GM10248 (cell line): ENCODE measurements at regions not wholly inside any gene's neighbourhood (a gene's known extent, or its start where the extent isn't known, plus 50 kb on each side); places are given as distances from the start of the nearest gene placed in this dataset.

Experiments used
- CTCF ChIA-PET: fragments of 300-600 bp; sonication (Branson Sonifier 250); formaldehyde crosslinking; extraction: SDS; loops from one replicate; lab custom pipeline; 2021; ENCODE audit warnings: antibody characterized with exemption; lab: Yijun Ruan, JAX
- POLR2A ChIA-PET: fragments of 350-650 bp; sonication (Branson Sonifier 250); formaldehyde crosslinking; extraction: SDS; loops from one replicate; lab custom pipeline; 2020; ENCODE audit warnings: antibody characterized with exemption; lab: Yijun Ruan, JAX
- DNase-seq: peaks from one replicate; pipeline ENCODE4 v3.0.0; 2012; ENCODE audit errors: extremely low spot score
- CTCF ChIP-seq: IDR thresholded peaks from 2 replicates; pipeline ENCODE4 v1.5.1; 2012; ENCODE audit warnings: mild to moderate bottlenecking, low read depth; ENCODE audit errors: extremely low read depth, missing control alignments, control extremely low read depth

DNA sequence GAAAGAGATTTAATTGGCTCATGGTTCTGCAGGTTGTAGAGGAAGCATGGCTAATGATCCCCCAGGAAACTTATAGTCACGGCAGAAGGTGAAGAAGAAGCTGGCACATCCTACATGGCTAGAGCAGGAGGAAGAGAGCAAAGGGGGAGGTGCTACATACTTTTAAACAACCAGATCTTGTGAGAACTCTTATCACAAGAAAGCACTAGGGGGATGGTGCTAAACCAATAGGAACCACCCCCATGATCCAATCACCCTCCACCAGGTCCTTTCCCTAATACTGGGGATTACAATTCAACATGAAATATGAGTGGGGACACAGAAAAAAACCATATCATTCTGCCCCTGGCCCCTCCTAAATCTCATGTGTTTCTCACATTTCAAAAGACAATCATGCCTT, 147.2 kb upstream of the EPB41L4A start:
- no peak for DNase-seq
- ChIA-PET CTCF (no interaction called here), POLR2A (interaction anchor here (0.5 kb wide), 1 partner anchor 77 kb away, joined by 3 read pairs; no protein-coding TSS in a partner anchor)
- TF ChIP-seq CTCF: no peak

DNA sequence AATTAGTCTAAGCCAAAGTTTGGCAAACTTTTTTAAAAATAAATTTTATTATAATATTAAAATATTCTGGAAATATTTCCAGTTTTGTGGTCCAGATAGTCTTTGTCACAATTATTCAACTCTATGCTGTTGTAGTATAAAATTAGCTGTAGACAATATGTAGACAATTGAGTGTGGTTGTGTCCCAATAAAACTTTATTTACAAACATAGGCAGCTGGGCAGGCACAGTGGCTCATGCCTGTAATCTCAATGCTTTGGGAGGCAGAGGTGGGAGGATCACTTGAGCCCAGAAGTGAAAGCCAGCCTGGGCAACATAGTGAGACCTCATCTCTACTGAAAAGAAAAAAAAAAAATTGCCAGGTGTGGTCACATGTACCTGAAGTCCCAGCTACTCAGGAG, 150.5 kb upstream of the EPB41L4A start:
- ChIA-PET POLR2A (no interaction called here), CTCF (no interaction called here)
- DNase-seq: no peak
- TF ChIP-seq CTCF: no peak

- DNase-seq: no peak
- no peak for TF ChIP-seq CTCF
- ChIA-PET CTCF (no interaction called here), POLR2A (no interaction called here)
Observed at GRCh38 chr5:112570708-112571444, 151.8 kb upstream of the EPB41L4A start.

GRCh38 chr5:112573441-112573840, 154.4 kb upstream of the EPB41L4A start:
- no peak for TF ChIP-seq CTCF
- no peak for DNase-seq
- POLR2A ChIA-PET: no interaction called here
- CTCF ChIA-PET: interaction anchor here (0.8 kb wide), 1 partner anchor 14 kb away, joined by 3 read pairs; no protein-coding TSS in a partner anchor

DNA sequence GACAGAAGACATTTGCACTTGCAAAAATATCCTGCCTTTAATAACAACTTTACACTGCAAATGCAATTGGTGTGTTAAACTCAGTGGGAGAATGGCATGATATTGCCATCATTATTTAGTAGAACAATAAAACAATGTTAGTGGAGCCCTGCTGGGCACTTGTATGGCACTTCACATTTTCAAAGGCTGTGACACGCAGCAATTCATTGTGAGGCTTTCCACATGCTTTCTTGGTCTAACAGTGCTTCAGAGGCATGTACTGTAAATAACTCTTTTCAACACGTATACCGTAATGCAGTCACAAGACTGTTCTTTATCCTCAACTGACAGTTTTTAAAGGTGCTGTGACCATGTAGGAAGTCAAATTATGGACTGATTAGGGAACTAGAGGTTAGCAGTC, 155.5 kb upstream of the EPB41L4A start:
- CTCF ChIA-PET: interaction anchor here (1.1 to 1.5 kb wide), 2 partner anchors 17 to 24 kb away, joined by 3 to 7 read pairs; no protein-coding TSS in a partner anchor
- POLR2A ChIA-PET: no interaction called here
- no peak for TF ChIP-seq CTCF
- DNase-seq: no peak

DNA sequence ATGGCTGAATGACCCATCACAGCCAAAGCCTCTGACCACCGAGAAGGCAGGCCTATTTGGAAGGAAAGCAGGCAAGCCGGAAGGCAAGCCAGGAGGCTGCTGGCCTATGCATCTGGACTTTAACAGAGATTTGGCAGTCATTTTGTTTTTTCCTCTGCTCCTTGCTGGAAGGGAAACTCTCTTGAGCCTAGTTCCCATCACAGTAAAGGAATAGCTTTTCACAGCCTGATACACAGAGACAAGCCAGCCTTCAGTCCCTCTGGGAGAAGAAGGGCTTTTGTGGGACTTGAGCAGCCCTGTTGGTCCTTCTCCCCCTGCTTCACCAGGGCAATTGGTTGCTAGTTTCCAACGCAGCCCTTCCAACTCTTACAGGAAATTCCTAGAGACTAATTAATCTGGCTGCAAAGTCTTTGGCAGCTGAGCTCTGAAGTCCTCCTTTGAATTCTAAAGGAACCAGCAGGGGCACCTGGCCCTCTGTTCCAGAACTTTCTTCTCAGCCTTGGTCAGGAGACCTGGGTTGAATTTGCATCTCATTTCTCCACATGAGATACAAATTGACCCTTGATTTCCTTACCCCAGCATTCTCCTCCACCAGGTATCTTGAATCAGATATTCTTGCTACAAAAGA, 157.3 kb upstream of the EPB41L4A start:
- ChIA-PET POLR2A (no interaction called here), CTCF (interaction anchor here (1.8 kb wide), 1 partner anchor 25 kb away, joined by 11 read pairs; no protein-coding TSS in a partner anchor)
- no peak for DNase-seq

More for the DNA sequence above, 157.3 kb upstream of the EPB41L4A start:
- no peak for TF ChIP-seq CTCF
